HG03066 (cell line): ENCODE measurements at regions not wholly inside any gene's neighbourhood (a gene's known extent, or its start where the extent isn't known, plus 50 kb on each side); places are given as distances from the start of the nearest gene placed in this dataset.

Experiments used
- ATAC-seq: cut with Tn5 transposase; IDR thresholded peaks from one replicate; pipeline ENCODE4 v1.9.1; 2021; ENCODE audit warnings: low read depth; ENCODE audit not compliant: unreplicated experiment

- ATAC-seq: no peak
Measured at GRCh38 chr4:45647823-45648222, 476.0 kb downstream of the GABRG1 start.

GRCh38 chr4:45646885-45647590 is 476.8 kb downstream of the GABRG1 start:
- ATAC-seq: no peak

GRCh38 chr4:45640281-45640680 is 483.6 kb downstream of the GABRG1 start:
- ATAC-seq: no peak

- no peak for ATAC-seq
Measured at GRCh38 chr4:45638641-45639040, 485.2 kb downstream of the GABRG1 start.

- ATAC-seq: no peak
Measured at GRCh38 chr4:45636175-45636574, 487.7 kb downstream of the GABRG1 start.

- no peak for ATAC-seq
Measured at GRCh38 chr4:45629717-45630116, 494.1 kb downstream of the GABRG1 start.

- no peak for ATAC-seq
Measured at GRCh38 chr4:45621971-45622370, 501.9 kb downstream of the GABRG1 start.

GRCh38 chr4:45620808-45621207 is 503.0 kb downstream of the GABRG1 start:
- no peak for ATAC-seq

GRCh38 chr4:45596379-45597101 is 527.3 kb downstream of the GABRG1 start:
- no peak for ATAC-seq

GRCh38 chr4:45580334-45580733 is 543.5 kb downstream of the GABRG1 start:
- ATAC-seq: no peak

- no peak for ATAC-seq
Measured at GRCh38 chr4:45578874-45579273, 545.0 kb downstream of the GABRG1 start.

GRCh38 chr4:45576275-45576674 is 547.6 kb downstream of the GABRG1 start:
- no peak for ATAC-seq

GRCh38 chr4:45569619-45570018 is 554.2 kb downstream of the GABRG1 start:
- ATAC-seq: no peak

GRCh38 chr4:45568694-45569093 is 555.2 kb downstream of the GABRG1 start:
- no peak for ATAC-seq

- no peak for ATAC-seq
Measured at GRCh38 chr4:45566896-45567603, 556.8 kb downstream of the GABRG1 start.

GRCh38 chr4:45554423-45554822 is 569.4 kb downstream of the GABRG1 start:
- ATAC-seq: no peak

- ATAC-seq: no peak
Measured at GRCh38 chr4:45550766-45551366, 573.0 kb downstream of the GABRG1 start.

GRCh38 chr4:45539142-45539814 is 584.6 kb downstream of the GABRG1 start:
- ATAC-seq: no peak

- ATAC-seq: no peak
Measured at GRCh38 chr4:45530498-45530897, 593.4 kb downstream of the GABRG1 start.

GRCh38 chr4:45527160-45527559 is 596.7 kb downstream of the GABRG1 start:
- no peak for ATAC-seq

- no peak for ATAC-seq
Measured at GRCh38 chr4:45518832-45519231, 605.0 kb downstream of the GABRG1 start.
